WTC11 (cell line): ENCODE measurements at regions not wholly inside any gene's neighbourhood (a gene's known extent, or its start where the extent isn't known, plus 50 kb on each side); places are given as distances from the start of the nearest gene placed in this dataset.

Experiments
- ATAC-seq: fragments of 200-7000 bp; cut with Tn5 transposase; 2 replicates; pipeline ENCODE4 v1.10.0; 2021; ENCODE audit warnings: mild to moderate bottlenecking, moderate library complexity
- CTCF ChIA-PET: fragments of 300-600 bp; sonication (Branson Sonifier 250); formaldehyde crosslinking; loops from one replicate; lab custom pipeline; 2021; ENCODE audit warnings: antibody characterized with exemption; lab: Charles Lee
- POLR2A ChIA-PET: fragments of 350-600 bp; sonication (Branson Sonifier 250); formaldehyde crosslinking; loops from one replicate; lab custom pipeline; 2021; ENCODE audit warnings: antibody characterized with exemption; lab: Charles Lee
- DNase-seq: peaks from one replicate; pipeline ENCODE4 v3.0.0; 2021; ENCODE audit warnings: low spot score
- H3K27ac Mint-ChIP-seq: 2 replicates; pipeline ENCODE4 v1.8.0; 2021; ENCODE audit warnings: mixed read lengths
- H3K27me3 Mint-ChIP-seq: 2 replicates; pipeline ENCODE4 v1.8.0; 2021; ENCODE audit warnings: low read depth, mild to moderate bottlenecking, moderate library complexity, mixed read lengths
- H3K36me3 Mint-ChIP-seq: 2 replicates; pipeline ENCODE4 v1.8.0; 2021; ENCODE audit warnings: mixed read lengths
- H3K4me1 Mint-ChIP-seq: 2 replicates; pipeline ENCODE4 v1.8.0; 2022; ENCODE audit warnings: mixed read lengths
- H3K4me3 Mint-ChIP-seq: 2 replicates; pipeline ENCODE4 v1.8.0; 2021; ENCODE audit warnings: mild to moderate bottlenecking, moderate library complexity, mixed read lengths
- H3K9me3 Mint-ChIP-seq: 2 replicates; pipeline ENCODE4 v1.8.0; 2021; ENCODE audit warnings: mixed read lengths
- FOXJ3 ChIP-seq: sonication (generic); formaldehyde crosslinking; IDR thresholded peaks from 2 replicates; pipeline ENCODE4 v1.9.0; 2021; ENCODE audit warnings: missing genetic modification reagents, mild to moderate bottlenecking, borderline replicate concordance
- GABPB1 ChIP-seq: sonication (generic); formaldehyde crosslinking; IDR thresholded peaks from 2 replicates; pipeline ENCODE4 v1.8.1; 2023; ENCODE audit warnings: mild to moderate bottlenecking, missing genetic modification reagents
- JUN ChIP-seq: sonication (generic); formaldehyde crosslinking; IDR thresholded peaks from 2 replicates; pipeline ENCODE4 v1.8.0; 2023; ENCODE audit warnings: mild to moderate bottlenecking, missing genetic modification reagents
- KAT7 ChIP-seq: sonication (generic); formaldehyde crosslinking; IDR thresholded peaks from 2 replicates; pipeline ENCODE4 v1.8.1; 2023; ENCODE audit warnings: missing genetic modification reagents, mild to moderate bottlenecking, borderline replicate concordance
- MXD4 ChIP-seq: fragments of 250-450 bp; sonication (Bioruptor Pico); IDR thresholded peaks from 2 replicates; pipeline ENCODE4 v1.8.0; 2021; ENCODE audit warnings: mild to moderate bottlenecking, moderate library complexity, borderline replicate concordance
- MYBL2 ChIP-seq: sonication (generic); formaldehyde crosslinking; IDR thresholded peaks from 2 replicates; pipeline ENCODE4 v1.8.1; 2023; ENCODE audit warnings: mild to moderate bottlenecking, moderate library complexity, missing genetic modification reagents
- NR1H2 ChIP-seq: sonication (generic); formaldehyde crosslinking; IDR thresholded peaks from 2 replicates; pipeline ENCODE4 v1.9.0; 2021; ENCODE audit warnings: mild to moderate bottlenecking, moderate library complexity, missing genetic modification reagents
- PRRX2 ChIP-seq: fragments of 250-450 bp; sonication (Bioruptor Pico); IDR thresholded peaks from 2 replicates; pipeline ENCODE4 v1.8.0; 2021; ENCODE audit warnings: mild to moderate bottlenecking
- SOX15 ChIP-seq: fragments of 250-450 bp; sonication (Bioruptor Pico); IDR thresholded peaks from 2 replicates; pipeline ENCODE4 v1.9.0; 2021; ENCODE audit warnings: mild to moderate bottlenecking
- ZNF219 ChIP-seq: sonication (generic); formaldehyde crosslinking; IDR thresholded peaks from 2 replicates; pipeline ENCODE4 v1.8.0; 2023; ENCODE audit warnings: missing genetic modification reagents, mild to moderate bottlenecking, borderline replicate concordance
- ZNF317 ChIP-seq: sonication (generic); formaldehyde crosslinking; IDR thresholded peaks from 2 replicates; pipeline ENCODE4 v1.8.1; 2023; ENCODE audit warnings: low read depth, mild to moderate bottlenecking, moderate library complexity, missing genetic modification reagents, borderline replicate concordance
- ZNF423 ChIP-seq: fragments of 250-450 bp; sonication (Bioruptor Pico); IDR thresholded peaks from 2 replicates; pipeline ENCODE4 v2.1.2; 2022; ENCODE audit warnings: mild to moderate bottlenecking, moderate library complexity
- TF ChIP-seq, protein P1 (sequence below): sonication (generic); formaldehyde crosslinking; IDR thresholded peaks from 2 replicates; pipeline ENCODE4 v1.8.1; 2023; ENCODE audit warnings: mild to moderate bottlenecking, missing genetic modification reagents, moderate library complexity
- TF ChIP-seq, protein P2 (sequence below): fragments of 250-450 bp; sonication (Bioruptor Pico); IDR thresholded peaks from 2 replicates; pipeline ENCODE4 v1.9.0; 2021; ENCODE audit warnings: mild to moderate bottlenecking
- TF ChIP-seq, protein P3 (sequence below): fragments of 200-600 bp; IDR thresholded peaks from 2 replicates; pipeline ENCODE4 v1.8.0; 2022; ENCODE audit warnings: antibody characterized with exemption
- TF ChIP-seq, protein P4 (sequence below): fragments of 250-450 bp; sonication (Bioruptor Pico); IDR thresholded peaks from 2 replicates; pipeline ENCODE4 v1.9.0; 2021; ENCODE audit warnings: moderate library complexity, mild to moderate bottlenecking, inconsistent platforms, borderline replicate concordance
- TF ChIP-seq, protein P5 (sequence below): sonication (generic); formaldehyde crosslinking; IDR thresholded peaks from 2 replicates; pipeline ENCODE4 v1.8.1; 2023; ENCODE audit warnings: mild to moderate bottlenecking, missing genetic modification reagents
- TF ChIP-seq, protein P6 (sequence below): sonication (generic); formaldehyde crosslinking; IDR thresholded peaks from 2 replicates; pipeline ENCODE4 v1.8.1; 2022; ENCODE audit warnings: mild to moderate bottlenecking, moderate library complexity, missing genetic modification reagents
- TF ChIP-seq, protein P7 (sequence below): sonication (generic); formaldehyde crosslinking; IDR thresholded peaks from 2 replicates; pipeline ENCODE4 v1.8.0; 2022; ENCODE audit warnings: mild to moderate bottlenecking, missing genetic modification reagents
- TF ChIP-seq, protein P8 (sequence below): fragments of 250-450 bp; sonication (Bioruptor Pico); IDR thresholded peaks from 2 replicates; pipeline ENCODE4 v1.9.0; 2021; ENCODE audit warnings: mild to moderate bottlenecking, borderline replicate concordance

DNA sequence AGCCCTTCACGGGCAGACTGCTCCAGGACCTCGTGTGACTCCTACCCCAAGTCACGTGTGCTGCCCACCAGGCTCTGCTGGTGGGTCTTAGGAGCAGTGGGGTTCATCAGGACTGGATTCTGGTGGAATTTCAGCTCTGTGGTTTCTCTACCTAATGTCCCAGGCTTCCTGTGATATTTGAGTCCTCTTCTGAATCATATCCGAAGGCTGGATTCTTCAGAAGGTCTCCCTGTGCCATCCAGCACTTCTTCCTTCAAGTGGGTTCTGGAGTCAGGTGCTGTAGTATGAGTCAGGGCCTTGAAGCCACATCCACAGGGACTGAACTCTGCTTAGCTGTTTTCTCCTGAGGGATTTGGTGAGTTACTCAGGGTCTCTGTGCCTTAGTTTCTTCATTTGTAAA, 850.2 kb upstream of the CELF4 start (continued):
- TF ChIP-seq, protein P1, sequence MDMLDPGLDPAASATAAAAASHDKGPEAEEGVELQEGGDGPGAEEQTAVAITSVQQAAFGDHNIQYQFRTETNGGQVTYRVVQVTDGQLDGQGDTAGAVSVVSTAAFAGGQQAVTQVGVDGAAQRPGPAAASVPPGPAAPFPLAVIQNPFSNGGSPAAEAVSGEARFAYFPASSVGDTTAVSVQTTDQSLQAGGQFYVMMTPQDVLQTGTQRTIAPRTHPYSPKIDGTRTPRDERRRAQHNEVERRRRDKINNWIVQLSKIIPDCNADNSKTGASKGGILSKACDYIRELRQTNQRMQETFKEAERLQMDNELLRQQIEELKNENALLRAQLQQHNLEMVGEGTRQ (CRISPR knock-in tag): no peak
- TF ChIP-seq, protein P2, sequence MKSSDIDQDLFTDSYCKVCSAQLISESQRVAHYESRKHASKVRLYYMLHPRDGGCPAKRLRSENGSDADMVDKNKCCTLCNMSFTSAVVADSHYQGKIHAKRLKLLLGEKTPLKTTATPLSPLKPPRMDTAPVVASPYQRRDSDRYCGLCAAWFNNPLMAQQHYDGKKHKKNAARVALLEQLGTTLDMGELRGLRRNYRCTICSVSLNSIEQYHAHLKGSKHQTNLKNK (CRISPR knock-in tag): no peak
- TF ChIP-seq, protein P3, sequence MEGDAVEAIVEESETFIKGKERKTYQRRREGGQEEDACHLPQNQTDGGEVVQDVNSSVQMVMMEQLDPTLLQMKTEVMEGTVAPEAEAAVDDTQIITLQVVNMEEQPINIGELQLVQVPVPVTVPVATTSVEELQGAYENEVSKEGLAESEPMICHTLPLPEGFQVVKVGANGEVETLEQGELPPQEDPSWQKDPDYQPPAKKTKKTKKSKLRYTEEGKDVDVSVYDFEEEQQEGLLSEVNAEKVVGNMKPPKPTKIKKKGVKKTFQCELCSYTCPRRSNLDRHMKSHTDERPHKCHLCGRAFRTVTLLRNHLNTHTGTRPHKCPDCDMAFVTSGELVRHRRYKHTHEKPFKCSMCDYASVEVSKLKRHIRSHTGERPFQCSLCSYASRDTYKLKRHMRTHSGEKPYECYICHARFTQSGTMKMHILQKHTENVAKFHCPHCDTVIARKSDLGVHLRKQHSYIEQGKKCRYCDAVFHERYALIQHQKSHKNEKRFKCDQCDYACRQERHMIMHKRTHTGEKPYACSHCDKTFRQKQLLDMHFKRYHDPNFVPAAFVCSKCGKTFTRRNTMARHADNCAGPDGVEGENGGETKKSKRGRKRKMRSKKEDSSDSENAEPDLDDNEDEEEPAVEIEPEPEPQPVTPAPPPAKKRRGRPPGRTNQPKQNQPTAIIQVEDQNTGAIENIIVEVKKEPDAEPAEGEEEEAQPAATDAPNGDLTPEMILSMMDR: no peak
- no peak for TF ChIP-seq MXD4 (CRISPR knock-in tag)

DNA sequence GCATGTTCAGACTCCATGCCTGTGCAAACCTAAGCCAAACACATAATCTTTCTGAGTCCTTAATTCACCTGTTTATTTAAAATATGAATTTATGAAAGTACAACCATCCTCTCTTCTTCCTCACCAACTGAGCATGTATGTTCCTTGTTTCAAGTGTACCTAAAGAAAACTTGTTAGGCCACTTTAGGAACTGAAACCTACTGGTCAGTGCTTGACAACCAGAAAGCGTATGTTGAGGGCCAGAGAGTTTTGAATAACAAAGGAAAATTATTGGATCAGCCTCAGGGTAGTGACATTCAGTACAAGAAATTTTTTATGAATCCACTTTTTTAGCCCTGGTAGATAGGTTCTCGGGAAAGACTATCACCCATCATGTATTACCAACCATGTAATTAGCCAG, 847.6 kb upstream of the CELF4 start:
- DNase-seq (no peak), ATAC-seq (no peak)
- CTCF ChIA-PET: no interaction called here
- Mint-ChIP-seq H3K36me3 (peaks cover 6% of the 10 kb centered on the region), H3K27me3 (no peaks in the 10 kb centered on the region), H3K27ac (no peak overlapping the region), H3K4me3 (no peak overlapping the region), H3K4me1 (peaks cover 7% of the 10 kb centered on the region), H3K9me3 (peaks cover 18% of the 10 kb centered on the region)
- POLR2A ChIA-PET: no interaction called here
- TF ChIP-seq, protein P4, sequence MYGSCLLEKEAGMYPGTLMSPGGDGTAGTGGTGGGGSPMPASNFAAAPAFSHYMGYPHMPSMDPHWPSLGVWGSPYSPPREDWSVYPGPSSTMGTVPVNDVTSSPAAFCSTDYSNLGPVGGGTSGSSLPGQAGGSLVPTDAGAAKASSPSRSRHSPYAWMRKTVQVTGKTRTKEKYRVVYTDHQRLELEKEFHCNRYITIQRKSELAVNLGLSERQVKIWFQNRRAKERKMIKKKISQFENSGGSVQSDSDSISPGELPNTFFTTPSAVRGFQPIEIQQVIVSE (CRISPR knock-in tag): no peak
- TF ChIP-seq ZNF423 (CRISPR knock-in tag) (no peak), FOXJ3 (CRISPR knock-in tag) (no peak), NR1H2 (CRISPR knock-in tag) (no peak), ZNF317 (CRISPR knock-in tag) (no peak), SOX15 (CRISPR knock-in tag) (no peak), ZNF219 (CRISPR knock-in tag) (no peak), KAT7 (CRISPR knock-in tag) (no peak), PRRX2 (no peak), JUN (CRISPR knock-in tag) (no peak), MYBL2 (CRISPR knock-in tag) (no peak), GABPB1 (CRISPR knock-in tag) (no peak)
- TF ChIP-seq, protein P5, sequence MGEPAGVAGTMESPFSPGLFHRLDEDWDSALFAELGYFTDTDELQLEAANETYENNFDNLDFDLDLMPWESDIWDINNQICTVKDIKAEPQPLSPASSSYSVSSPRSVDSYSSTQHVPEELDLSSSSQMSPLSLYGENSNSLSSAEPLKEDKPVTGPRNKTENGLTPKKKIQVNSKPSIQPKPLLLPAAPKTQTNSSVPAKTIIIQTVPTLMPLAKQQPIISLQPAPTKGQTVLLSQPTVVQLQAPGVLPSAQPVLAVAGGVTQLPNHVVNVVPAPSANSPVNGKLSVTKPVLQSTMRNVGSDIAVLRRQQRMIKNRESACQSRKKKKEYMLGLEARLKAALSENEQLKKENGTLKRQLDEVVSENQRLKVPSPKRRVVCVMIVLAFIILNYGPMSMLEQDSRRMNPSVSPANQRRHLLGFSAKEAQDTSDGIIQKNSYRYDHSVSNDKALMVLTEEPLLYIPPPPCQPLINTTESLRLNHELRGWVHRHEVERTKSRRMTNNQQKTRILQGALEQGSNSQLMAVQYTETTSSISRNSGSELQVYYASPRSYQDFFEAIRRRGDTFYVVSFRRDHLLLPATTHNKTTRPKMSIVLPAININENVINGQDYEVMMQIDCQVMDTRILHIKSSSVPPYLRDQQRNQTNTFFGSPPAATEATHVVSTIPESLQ (CRISPR knock-in tag): no peak
- TF ChIP-seq, protein P6, sequence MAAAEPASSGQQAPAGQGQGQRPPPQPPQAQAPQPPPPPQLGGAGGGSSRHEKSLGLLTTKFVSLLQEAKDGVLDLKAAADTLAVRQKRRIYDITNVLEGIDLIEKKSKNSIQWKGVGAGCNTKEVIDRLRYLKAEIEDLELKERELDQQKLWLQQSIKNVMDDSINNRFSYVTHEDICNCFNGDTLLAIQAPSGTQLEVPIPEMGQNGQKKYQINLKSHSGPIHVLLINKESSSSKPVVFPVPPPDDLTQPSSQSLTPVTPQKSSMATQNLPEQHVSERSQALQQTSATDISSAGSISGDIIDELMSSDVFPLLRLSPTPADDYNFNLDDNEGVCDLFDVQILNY (CRISPR knock-in tag): no peak
- TF ChIP-seq, protein P7, sequence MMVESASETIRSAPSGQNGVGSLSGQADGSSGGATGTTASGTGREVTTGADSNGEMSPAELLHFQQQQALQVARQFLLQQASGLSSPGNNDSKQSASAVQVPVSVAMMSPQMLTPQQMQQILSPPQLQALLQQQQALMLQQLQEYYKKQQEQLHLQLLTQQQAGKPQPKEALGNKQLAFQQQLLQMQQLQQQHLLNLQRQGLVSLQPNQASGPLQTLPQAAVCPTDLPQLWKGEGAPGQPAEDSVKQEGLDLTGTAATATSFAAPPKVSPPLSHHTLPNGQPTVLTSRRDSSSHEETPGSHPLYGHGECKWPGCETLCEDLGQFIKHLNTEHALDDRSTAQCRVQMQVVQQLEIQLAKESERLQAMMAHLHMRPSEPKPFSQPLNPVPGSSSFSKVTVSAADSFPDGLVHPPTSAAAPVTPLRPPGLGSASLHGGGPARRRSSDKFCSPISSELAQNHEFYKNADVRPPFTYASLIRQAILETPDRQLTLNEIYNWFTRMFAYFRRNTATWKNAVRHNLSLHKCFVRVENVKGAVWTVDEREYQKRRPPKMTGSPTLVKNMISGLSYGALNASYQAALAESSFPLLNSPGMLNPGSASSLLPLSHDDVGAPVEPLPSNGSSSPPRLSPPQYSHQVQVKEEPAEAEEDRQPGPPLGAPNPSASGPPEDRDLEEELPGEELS (CRISPR knock-in tag): no peak
- TF ChIP-seq, protein P8, sequence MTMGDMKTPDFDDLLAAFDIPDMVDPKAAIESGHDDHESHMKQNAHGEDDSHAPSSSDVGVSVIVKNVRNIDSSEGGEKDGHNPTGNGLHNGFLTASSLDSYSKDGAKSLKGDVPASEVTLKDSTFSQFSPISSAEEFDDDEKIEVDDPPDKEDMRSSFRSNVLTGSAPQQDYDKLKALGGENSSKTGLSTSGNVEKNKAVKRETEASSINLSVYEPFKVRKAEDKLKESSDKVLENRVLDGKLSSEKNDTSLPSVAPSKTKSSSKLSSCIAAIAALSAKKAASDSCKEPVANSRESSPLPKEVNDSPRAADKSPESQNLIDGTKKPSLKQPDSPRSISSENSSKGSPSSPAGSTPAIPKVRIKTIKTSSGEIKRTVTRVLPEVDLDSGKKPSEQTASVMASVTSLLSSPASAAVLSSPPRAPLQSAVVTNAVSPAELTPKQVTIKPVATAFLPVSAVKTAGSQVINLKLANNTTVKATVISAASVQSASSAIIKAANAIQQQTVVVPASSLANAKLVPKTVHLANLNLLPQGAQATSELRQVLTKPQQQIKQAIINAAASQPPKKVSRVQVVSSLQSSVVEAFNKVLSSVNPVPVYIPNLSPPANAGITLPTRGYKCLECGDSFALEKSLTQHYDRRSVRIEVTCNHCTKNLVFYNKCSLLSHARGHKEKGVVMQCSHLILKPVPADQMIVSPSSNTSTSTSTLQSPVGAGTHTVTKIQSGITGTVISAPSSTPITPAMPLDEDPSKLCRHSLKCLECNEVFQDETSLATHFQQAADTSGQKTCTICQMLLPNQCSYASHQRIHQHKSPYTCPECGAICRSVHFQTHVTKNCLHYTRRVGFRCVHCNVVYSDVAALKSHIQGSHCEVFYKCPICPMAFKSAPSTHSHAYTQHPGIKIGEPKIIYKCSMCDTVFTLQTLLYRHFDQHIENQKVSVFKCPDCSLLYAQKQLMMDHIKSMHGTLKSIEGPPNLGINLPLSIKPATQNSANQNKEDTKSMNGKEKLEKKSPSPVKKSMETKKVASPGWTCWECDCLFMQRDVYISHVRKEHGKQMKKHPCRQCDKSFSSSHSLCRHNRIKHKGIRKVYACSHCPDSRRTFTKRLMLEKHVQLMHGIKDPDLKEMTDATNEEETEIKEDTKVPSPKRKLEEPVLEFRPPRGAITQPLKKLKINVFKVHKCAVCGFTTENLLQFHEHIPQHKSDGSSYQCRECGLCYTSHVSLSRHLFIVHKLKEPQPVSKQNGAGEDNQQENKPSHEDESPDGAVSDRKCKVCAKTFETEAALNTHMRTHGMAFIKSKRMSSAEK (CRISPR knock-in tag): no peak
